ENCODE measurements at regions not wholly inside any gene's neighbourhood (a gene's known extent, or its start where the extent isn't known, plus 50 kb on each side); places are given as distances from the start of the nearest gene placed in this dataset.

DNA sequence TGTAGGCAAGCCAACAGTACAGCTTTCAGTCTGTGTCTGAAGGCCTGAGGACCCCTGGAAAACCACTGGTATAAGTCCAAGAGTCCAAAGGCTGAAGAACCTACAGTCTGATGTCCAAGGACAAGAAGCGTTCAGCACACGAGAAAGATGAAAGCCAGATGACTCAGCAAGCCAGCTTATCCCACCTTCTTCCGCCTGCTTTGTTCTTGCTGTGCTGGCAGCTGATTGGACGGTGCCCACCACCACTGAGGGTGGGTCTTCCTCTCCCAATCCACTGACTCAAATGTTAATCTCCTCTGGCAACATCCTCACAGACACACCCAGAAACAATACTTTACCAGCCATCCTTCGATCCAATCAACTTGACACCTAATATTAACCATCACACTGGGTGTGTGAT lies 59.0 kb upstream of the PDZRN3 start:
- Mint-ChIP-seq H3K27ac (ENCODE audit: unreplicated experiment) (no peak overlapping the region), H3K4me1 (ENCODE audit: low read depth, unreplicated experiment) (no peaks in the 10 kb centered on the region), H3K27me3 (ENCODE audit: insufficient read depth, unreplicated experiment) (no peaks in the 10 kb centered on the region), H3K9me3 (ENCODE audit: unreplicated experiment) (no peaks in the 10 kb centered on the region), H3K4me3 (ENCODE audit: unreplicated experiment) (no peak overlapping the region), H3K36me3 (ENCODE audit: insufficient read depth, unreplicated experiment) (no peaks in the 10 kb centered on the region)
- no peak for DNase-seq
- Histone ChIP-seq H3K4me3 (ENCODE audit: low read depth, low read length) (no peak overlapping the region), H3K9me3 (no peaks in the 10 kb centered on the region), H3K4me1 (no peaks in the 10 kb centered on the region), H3K36me3 (ENCODE audit: control insufficient read depth, insufficient read depth, low read length) (no peaks in the 10 kb centered on the region), H3K27me3 (replicated peaks; ENCODE audit: control insufficient read depth, insufficient read depth, low read length) (no peaks in the 10 kb centered on the region)
- ChIA-PET POLR2A (no interaction called here), CTCF (no interaction called here)
- intact Hi-C loops (cut with micrococcal nuclease; ENCODE audit: unreplicated experiment), result no loop called here
- no TSS peak for BruUV-seq (replicated peaks)
- TF ChIP-seq, protein P1, sequence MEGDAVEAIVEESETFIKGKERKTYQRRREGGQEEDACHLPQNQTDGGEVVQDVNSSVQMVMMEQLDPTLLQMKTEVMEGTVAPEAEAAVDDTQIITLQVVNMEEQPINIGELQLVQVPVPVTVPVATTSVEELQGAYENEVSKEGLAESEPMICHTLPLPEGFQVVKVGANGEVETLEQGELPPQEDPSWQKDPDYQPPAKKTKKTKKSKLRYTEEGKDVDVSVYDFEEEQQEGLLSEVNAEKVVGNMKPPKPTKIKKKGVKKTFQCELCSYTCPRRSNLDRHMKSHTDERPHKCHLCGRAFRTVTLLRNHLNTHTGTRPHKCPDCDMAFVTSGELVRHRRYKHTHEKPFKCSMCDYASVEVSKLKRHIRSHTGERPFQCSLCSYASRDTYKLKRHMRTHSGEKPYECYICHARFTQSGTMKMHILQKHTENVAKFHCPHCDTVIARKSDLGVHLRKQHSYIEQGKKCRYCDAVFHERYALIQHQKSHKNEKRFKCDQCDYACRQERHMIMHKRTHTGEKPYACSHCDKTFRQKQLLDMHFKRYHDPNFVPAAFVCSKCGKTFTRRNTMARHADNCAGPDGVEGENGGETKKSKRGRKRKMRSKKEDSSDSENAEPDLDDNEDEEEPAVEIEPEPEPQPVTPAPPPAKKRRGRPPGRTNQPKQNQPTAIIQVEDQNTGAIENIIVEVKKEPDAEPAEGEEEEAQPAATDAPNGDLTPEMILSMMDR (IDR thresholded peaks at IDR 0.05; ENCODE audit: insufficient read depth in 1 of 2, low read depth in 1 of 2, low read length in 1 of 2, severe bottlenecking in 1 of 2, unreplicated experiment in 1 of 2), result no peak

DNA sequence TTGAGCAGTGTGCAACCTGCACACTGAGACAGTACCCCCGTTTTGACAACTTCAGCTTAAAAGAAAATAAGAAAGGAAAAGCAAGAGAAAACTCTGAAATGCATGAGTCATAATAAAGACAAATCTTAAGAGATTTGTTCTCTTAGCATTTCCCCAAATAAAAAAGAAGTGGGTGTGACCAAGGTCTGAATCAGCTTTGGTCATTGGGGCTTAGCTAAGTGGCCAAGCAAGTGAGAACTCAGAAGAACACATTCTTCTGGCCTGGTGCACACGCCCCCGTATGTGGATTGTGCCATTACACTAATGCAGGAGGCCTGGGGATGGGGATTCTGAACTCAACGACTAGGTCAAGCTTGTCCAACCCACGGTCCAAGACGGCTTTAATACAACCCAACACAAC lies 56.9 kb upstream of the PDZRN3 start:
- no peaks in the 10 kb centered on the region for H3K36me3 ChIP-seq (ENCODE audit: control insufficient read depth, insufficient read depth, low read length)
- Mint-ChIP-seq H3K4me1 (ENCODE audit: low read depth, unreplicated experiment) (no peaks in the 10 kb centered on the region), H3K9me3 (ENCODE audit: unreplicated experiment) (no peaks in the 10 kb centered on the region), H3K27ac (ENCODE audit: unreplicated experiment) (no peak overlapping the region), H3K36me3 (ENCODE audit: insufficient read depth, unreplicated experiment) (no peaks in the 10 kb centered on the region), H3K27me3 (ENCODE audit: insufficient read depth, unreplicated experiment) (no peaks in the 10 kb centered on the region), H3K4me3 (ENCODE audit: unreplicated experiment) (no peak overlapping the region)
- CTCF ChIA-PET, result no interaction called here
- no TSS peak for BruUV-seq (replicated peaks)
- H3K4me1 ChIP-seq, result no peaks in the 10 kb centered on the region
- POLR2A ChIA-PET, result no interaction called here
- H3K27me3 ChIP-seq (replicated peaks; ENCODE audit: control insufficient read depth, insufficient read depth, low read length), result no peaks in the 10 kb centered on the region
- intact Hi-C loops (cut with micrococcal nuclease; ENCODE audit: unreplicated experiment), result no loop called here
- no peak overlapping the region for H3K4me3 ChIP-seq (ENCODE audit: low read depth, low read length)
- no peaks in the 10 kb centered on the region for H3K9me3 ChIP-seq
- TF ChIP-seq, protein P1 (IDR thresholded peaks at IDR 0.05; ENCODE audit: insufficient read depth in 1 of 2, low read depth in 1 of 2, low read length in 1 of 2, severe bottlenecking in 1 of 2, unreplicated experiment in 1 of 2), result no peak
- DNase-seq, result no peak

DNA sequence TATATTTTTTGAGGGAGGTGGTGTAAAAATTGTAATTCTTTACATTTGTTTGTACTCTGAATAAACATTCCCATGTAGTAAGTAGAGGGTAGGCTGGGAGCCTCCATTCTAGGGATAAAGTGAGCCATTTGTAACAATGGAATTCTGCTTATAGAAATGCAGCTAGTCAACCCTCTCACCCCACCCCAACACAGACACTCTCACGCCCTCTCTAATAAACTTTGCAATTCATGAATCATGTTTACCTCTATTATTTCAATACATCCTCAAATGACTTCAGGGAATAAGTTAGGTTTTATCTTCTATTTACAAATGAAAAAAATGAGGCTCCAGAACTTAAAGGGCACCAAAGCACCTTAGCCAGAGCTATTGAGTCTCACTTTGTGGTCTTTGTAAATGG lies 56.5 kb upstream of the PDZRN3 start:
- CTCF ChIA-PET, result no interaction called here
- TF ChIP-seq, protein P1 (IDR thresholded peaks at IDR 0.05; ENCODE audit: insufficient read depth in 1 of 2, low read depth in 1 of 2, low read length in 1 of 2, severe bottlenecking in 1 of 2, unreplicated experiment in 1 of 2), result no peak
- H3K4me1 ChIP-seq, result no peaks in the 10 kb centered on the region
- Mint-ChIP-seq H3K27ac (ENCODE audit: unreplicated experiment) (no peak overlapping the region), H3K27me3 (ENCODE audit: insufficient read depth, unreplicated experiment) (no peaks in the 10 kb centered on the region), H3K36me3 (ENCODE audit: insufficient read depth, unreplicated experiment) (no peaks in the 10 kb centered on the region), H3K4me3 (ENCODE audit: unreplicated experiment) (no peak overlapping the region), H3K9me3 (ENCODE audit: unreplicated experiment) (no peaks in the 10 kb centered on the region), H3K4me1 (ENCODE audit: low read depth, unreplicated experiment) (no peaks in the 10 kb centered on the region)
- H3K4me3 ChIP-seq (ENCODE audit: low read depth, low read length), result no peak overlapping the region
- no peak for DNase-seq
- H3K27me3 ChIP-seq (replicated peaks; ENCODE audit: control insufficient read depth, insufficient read depth, low read length), result no peaks in the 10 kb centered on the region
- no peaks in the 10 kb centered on the region for H3K9me3 ChIP-seq
- POLR2A ChIA-PET, result no interaction called here
- intact Hi-C loops (cut with micrococcal nuclease; ENCODE audit: unreplicated experiment), result no loop called here
- no peaks in the 10 kb centered on the region for H3K36me3 ChIP-seq (ENCODE audit: control insufficient read depth, insufficient read depth, low read length)
- no TSS peak for BruUV-seq (replicated peaks)

All from Caco-2 (cell line).